Hepatocyte (in vitro differentiated cells): ENCODE measurements at regions not wholly inside any gene's neighbourhood (a gene's known extent, or its start where the extent isn't known, plus 50 kb on each side); places are given as distances from the start of the nearest gene placed in this dataset.

Experiments
- CTCF ChIP-seq: fragments of 200-600 bp; sonication (generic); IDR thresholded peaks from 2 replicates; pipeline ENCODE4 v1.5.1; 2016; ENCODE audit warnings: antibody characterized with exemption, mild to moderate bottlenecking; ENCODE audit not compliant: poor library complexity
- EZH2 ChIP-seq: fragments of 200-600 bp; sonication (generic); IDR thresholded peaks from 2 replicates; pipeline ENCODE4 v1.6.1; 2016; ENCODE audit warnings: antibody characterized with exemption, mild to moderate bottlenecking, borderline replicate concordance
- EZH2phosphoT487 ChIP-seq: fragments of 200-600 bp; sonication (generic); IDR thresholded peaks from one replicate; pipeline ENCODE4 v1.6.1; 2018; ENCODE audit warnings: antibody characterized with exemption, mild to moderate bottlenecking, low read depth, moderate library complexity; ENCODE audit not compliant: unreplicated experiment, severe bottlenecking

- no peak for TF ChIP-seq CTCF
- no peak for TF ChIP-seq EZH2
- no peak for TF ChIP-seq EZH2phosphoT487
Measured at GRCh38 chr2:79446313-79446712, 66.5 kb upstream of the CTNNA2 start.
